ENCODE measurements at regions not wholly inside any gene's neighbourhood (a gene's known extent, or its start where the extent isn't known, plus 50 kb on each side); places are given as distances from the start of the nearest gene placed in this dataset.

- Histone ChIP-seq H3K9me3 (ENCODE audit: control insufficient read depth, insufficient read depth, low read depth, low read length) (no peaks in the 10 kb centered on the region), H3K36me3 (ENCODE audit: control insufficient read depth in 2 of 2, insufficient read depth in 1 of 2, low read length in 2 of 2) (no peaks in the 10 kb centered on the region), H3K4me3 (ENCODE audit: low read depth, low read length) (no peak overlapping the region), H3K27ac (ENCODE audit: extremely low read depth, low read depth, low read length) (no peak overlapping the region), H3K4me1 (ENCODE audit: control insufficient read depth, insufficient read depth, low read length) (no peaks in the 10 kb centered on the region)
- no peak for TF ChIP-seq ZNF48 (tag by site-specific recombination; IDR thresholded peaks at IDR 0.05)
- TF ChIP-seq HIC1 (tag by site-specific recombination; IDR thresholded peaks at IDR 0.05), result no peak
- no peak for TF ChIP-seq ZBTB44 (tag by site-specific recombination; IDR thresholded peaks at IDR 0.05)
- no peak for TF ChIP-seq KLF9 (tag by site-specific recombination; IDR thresholded peaks at IDR 0.05; ENCODE audit: low read depth)
- TF ChIP-seq TCF7L2 (IDR thresholded peaks at IDR 0.05; ENCODE audit: borderline replicate concordance, low read depth, low read length), result no peak
- TF ChIP-seq ZNF391 (tag by site-specific recombination; IDR thresholded peaks at IDR 0.05; ENCODE audit: borderline replicate concordance, low read depth), result no peak
- no peak for TF ChIP-seq ZNF521 (tag by site-specific recombination; IDR thresholded peaks at IDR 0.05)
- no peak for TF ChIP-seq ZNF221 (tag by site-specific recombination; IDR thresholded peaks at IDR 0.05; ENCODE audit: borderline replicate concordance)
- no peak for TF ChIP-seq SCRT2 (tag by site-specific recombination; IDR thresholded peaks at IDR 0.05)
- no peak for TF ChIP-seq ZNF2 (tag by site-specific recombination; IDR thresholded peaks at IDR 0.05)
- TF ChIP-seq ZNF704 (tag by site-specific recombination; IDR thresholded peaks at IDR 0.05), result no peak
- POLR2A ChIA-PET, result no interaction called here
- CTCF ChIA-PET, result no interaction called here
Measured at GRCh38 chr18:43213816-43214215, 63.5 kb downstream of the SYT4 start.

- H3K4me1 ChIP-seq (ENCODE audit: control insufficient read depth, insufficient read depth, low read length), result no peaks in the 10 kb centered on the region
- H3K9me3 ChIP-seq (ENCODE audit: control insufficient read depth, insufficient read depth, low read depth, low read length), result no peaks in the 10 kb centered on the region
- H3K4me3 ChIP-seq (ENCODE audit: low read depth, low read length), result no peak overlapping the region
- ChIA-PET CTCF (interaction anchor here (0.7 kb wide), 1 partner anchor 8 kb away, joined by 3 read pairs; no protein-coding TSS in a partner anchor), POLR2A (no interaction called here)
- no peak overlapping the region for H3K27ac ChIP-seq (ENCODE audit: extremely low read depth, low read depth, low read length)
- no peaks in the 10 kb centered on the region for H3K36me3 ChIP-seq (ENCODE audit: control insufficient read depth in 2 of 2, insufficient read depth in 1 of 2, low read length in 2 of 2)
- TF ChIP-seq ZNF10 (tag by site-specific recombination; IDR thresholded peaks at IDR 0.05), result no peak
- TF ChIP-seq ZNF169 (tag by site-specific recombination; IDR thresholded peaks at IDR 0.05), result no peak
- no peak for TF ChIP-seq ZNF514 (tag by site-specific recombination; IDR thresholded peaks at IDR 0.05)
- TF ChIP-seq ZNF223 (tag by site-specific recombination; IDR thresholded peaks at IDR 0.05), result no peak
- no peak for TF ChIP-seq ZNF660 (tag by site-specific recombination; IDR thresholded peaks at IDR 0.05)
- no peak for TF ChIP-seq ZFP69B (tag by site-specific recombination; IDR thresholded peaks at IDR 0.05)
- no peak for TF ChIP-seq MEIS1 (CRISPR knock-in tag; IDR thresholded peaks at IDR 0.05; ENCODE audit: borderline replicate concordance)
- TF ChIP-seq ZNF146 (tag by site-specific recombination; IDR thresholded peaks at IDR 0.05), result no peak
- TF ChIP-seq ZNF830 (tag by site-specific recombination; IDR thresholded peaks at IDR 0.05; ENCODE audit: low read depth), result no peak
- no peak for TF ChIP-seq RBAK (tag by site-specific recombination; IDR thresholded peaks at IDR 0.05)
- TF ChIP-seq ZIC2 (tag by site-specific recombination; IDR thresholded peaks at IDR 0.05), result no peak
- TF ChIP-seq PRDM2 (tag by site-specific recombination; IDR thresholded peaks at IDR 0.05; ENCODE audit: borderline replicate concordance), result no peak
Measured at GRCh38 chr18:43211059-43211458, 66.2 kb downstream of the SYT4 start.
